Fibroblast of gingiva (primary cell): ENCODE measurements at regions not wholly inside any gene's neighbourhood (a gene's known extent, or its start where the extent isn't known, plus 50 kb on each side); places are given as distances from the start of the nearest gene placed in this dataset.
"Not testable (repeated sequence)": the region's sequence is repeated elsewhere in the genome, so short reads cannot be mapped to it uniquely, and the experiment has no call there.

Source experiments
- DNase-seq: peaks from one replicate; pipeline ENCODE4 v3.0.0-alpha.2; 2011; ENCODE audit warnings: low read depth

DNA sequence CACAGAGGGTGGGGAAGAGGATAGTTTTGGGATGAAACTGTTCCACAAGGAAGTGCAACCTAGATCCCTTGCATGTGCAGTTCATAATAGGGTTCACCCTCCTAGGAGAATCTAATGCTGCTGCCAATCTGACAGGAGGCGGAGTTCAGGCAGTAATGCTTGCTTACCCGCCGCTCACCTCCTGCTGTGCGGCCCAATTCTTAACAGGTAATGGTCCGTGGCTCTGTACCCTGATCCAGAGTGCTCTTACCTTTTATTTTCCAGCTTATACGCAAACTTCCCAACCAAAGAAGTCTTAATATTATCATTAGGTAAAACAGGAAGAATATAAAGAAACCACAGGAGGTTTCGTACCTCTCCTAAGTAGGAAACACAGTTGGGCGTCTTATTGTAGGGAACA is 82.7 kb upstream of the CD302 start:
- no peak for DNase-seq

DNA sequence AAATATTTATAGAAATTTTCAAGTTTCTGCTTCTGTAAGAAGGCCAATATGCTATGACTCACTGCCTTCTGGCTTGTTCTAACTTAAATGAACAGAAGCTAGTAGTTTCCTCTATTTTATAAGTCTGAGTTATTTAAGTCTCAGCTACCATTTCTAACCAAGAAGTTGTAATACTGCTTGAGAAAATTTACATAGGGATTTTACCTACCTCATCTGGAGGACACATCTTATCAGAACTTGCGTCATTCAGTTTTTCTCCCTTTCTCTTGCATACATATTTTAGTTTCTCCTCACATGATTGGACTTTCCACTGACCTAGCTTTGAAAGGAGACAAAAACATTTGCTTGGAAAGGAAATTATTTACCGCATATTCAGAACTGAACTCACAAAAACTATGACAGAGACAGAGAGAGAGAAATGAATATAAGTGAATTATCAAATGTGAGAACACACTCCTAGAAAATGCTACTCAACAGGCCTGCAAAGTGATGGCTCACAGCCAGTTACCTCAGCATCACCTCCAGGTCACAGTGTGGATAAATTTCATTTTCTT is 81.1 kb upstream of the CD302 start:
- peak; percentile 40 for DNase-seq

DNA sequence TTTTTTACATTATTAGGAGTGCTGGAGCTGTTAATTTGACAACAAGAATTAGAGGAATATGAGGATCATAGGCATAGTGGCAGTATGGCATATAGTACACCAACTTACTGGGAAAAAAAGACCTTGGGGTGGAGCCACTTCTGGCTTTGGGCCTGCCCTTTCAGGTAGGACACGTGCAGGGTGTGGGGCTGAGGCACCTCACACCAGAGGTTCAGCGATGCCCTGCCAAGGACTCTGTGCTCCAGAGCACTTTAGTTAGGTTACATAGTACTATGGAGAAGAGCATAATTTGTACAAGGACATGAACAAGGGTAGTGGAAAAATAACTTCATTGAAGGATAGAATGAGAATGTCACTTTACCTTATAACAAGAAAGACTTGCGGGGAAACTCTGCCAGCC is 77.1 kb upstream of the CD302 start:
- DNase-seq = no peak

DNA sequence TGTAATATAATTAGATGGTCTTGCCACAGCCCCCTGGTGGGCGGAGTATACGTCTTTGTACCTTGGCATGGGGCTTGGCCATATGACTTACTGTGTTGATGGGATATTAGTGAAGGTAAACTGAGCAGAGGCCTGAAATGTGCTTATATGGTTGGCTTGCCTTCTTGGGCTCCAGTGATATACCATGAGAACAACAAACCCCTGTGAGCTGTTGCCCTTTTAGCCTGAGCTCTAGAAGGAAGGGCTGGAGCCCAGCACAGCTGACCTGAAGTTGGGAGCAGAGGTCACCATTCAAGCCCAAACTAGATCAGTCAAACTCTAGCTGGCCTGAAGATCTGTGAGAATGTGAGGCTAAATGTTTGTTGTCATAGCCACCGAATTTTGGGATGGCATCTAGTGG is 75.2 kb upstream of the CD302 start:
- no peak for DNase-seq

DNA sequence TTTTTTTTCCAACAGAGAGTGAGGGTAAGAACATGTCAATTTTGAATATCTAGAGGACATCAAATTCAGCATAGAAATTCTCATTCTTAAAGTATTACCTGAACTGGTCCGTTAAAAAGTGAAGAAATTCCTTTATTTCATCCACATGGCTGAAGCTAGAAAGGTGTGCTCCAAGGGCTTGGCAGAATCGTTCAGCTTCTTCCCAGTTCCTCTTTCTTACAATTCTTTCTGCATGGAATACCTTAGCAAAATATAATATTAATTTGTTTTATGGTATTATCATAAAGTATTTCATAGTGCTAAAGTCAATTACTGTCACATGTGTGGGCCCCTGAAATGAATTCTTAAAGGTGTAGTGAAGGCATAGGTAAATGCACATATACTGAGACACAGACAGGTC is 74.3 kb upstream of the CD302 start:
- DNase-seq = no peak

DNA sequence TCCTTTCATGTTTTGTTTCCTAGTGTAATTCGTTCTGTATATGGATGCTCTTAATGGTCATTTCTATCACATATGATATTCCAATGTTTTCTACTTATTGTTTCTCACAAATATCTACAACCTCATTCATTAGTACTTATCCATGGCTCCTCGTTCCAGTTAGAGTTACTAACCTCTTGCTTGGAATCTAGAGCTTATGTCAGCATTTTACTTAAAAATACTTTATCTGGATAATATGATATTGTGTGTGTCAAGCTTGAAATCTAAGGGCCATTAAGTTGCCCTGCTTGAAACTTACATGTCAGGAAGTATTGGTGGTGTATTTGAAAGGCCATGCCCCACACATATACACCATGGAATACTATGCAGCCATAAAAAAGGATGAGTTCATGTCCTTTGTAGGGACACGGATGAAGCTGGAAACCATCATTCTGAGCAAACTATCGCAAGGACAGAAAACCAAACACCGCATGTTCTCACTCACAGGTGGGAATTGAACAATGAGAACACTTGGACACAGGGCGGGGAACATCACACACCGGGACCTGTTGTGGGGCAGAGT is 70.7 kb upstream of the CD302 start:
- not testable (repeated sequence) for DNase-seq

DNA sequence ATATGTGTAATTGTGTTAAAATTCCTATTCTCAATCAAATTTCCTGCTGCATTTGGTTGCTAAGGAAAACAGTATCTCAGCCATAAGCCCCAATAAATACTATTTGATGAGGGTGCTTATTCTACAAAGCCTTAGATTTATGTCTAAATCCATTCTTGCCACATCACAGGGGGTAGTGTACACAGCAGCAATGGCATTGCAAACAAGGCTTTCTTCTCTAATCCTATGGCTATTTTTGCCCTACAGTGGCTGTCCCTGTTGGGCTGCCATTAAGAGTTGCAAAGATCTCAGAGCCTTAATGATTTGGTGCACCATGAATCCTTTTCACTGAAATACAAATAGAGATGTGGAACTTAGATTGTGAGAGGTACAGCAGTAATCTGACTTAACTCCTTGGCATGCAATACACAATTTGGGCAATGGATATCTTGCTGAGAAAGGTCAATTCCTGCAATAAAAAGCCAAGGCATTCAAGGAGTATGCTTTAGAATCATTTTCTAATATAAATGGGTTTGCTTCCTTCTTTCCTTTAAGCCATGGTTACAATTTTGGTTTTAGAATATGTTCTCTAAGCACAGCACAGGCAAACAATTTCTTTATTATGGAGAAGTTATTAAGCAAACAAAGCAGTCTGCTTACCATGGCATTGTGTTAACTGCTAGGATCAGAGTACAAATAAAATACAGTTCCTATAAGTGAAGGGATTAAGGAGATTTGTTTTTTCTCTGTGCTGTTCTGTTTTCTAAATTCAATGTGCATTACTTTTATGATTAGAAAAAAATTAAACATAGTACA is 69.8 kb upstream of the CD302 start:
- no peak for DNase-seq

DNA sequence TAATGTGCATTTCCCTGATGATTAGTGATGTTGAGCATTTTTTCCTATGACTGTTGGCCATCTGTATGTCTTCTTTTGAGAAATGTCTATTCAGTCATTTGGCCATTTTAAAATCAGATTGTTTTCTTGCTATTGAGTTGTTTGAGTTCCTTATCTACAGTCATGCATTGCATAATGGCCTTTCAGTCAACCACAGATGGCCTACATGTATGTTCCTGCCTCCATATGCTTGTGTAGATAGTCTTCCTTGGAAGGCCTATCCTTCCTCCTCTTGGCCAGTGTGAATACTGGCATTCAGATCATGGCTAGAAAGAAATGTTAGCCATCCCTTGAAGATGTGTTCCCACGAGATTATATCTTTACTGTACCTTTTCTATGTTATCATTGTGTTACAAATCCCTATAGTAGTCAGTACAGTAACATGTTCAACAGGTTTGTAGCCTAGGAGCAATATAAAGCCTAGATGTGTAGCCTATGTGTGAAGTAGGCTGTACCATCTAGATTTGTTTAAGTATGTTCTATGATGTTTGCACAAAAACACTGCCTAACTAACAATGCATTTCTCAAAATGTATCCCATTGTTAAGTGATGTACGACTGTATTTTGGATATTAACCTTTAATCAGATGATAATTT is 65.6 kb upstream of the CD302 start:
- no peak for DNase-seq

DNA sequence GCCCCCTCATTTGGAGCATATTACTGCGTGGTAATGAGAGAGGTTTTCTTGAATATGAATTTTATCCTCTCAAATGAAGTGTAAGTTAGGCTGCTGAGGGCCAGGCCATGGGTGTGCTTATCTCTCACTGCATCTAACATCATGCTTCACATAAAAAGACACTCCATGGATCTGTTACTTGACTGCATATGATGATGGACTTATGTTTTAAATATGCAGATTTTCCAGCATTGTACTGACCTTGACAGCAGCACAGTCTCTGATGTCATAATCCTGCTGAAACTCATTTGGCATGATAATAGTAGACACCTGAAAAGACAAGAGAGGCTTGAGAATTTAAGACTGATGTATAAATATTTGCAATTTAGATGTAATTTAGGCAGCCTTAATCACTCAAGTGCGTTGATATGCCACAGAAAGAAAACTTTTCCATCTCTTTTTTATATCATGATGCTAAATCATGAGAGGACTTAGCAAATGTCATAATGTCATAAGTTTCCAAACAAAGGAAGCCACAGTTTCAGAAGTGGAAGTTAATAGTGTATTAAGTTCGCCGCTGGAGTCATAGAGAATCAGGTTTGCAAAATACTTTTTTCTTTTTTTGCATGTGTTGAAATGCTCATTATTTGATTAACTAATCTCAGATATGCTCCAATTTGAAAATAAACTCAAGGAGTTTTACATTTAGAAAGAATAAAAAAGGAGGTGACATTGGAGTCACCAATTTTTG is 62.7 kb upstream of the CD302 start:
- no peak for DNase-seq

DNA sequence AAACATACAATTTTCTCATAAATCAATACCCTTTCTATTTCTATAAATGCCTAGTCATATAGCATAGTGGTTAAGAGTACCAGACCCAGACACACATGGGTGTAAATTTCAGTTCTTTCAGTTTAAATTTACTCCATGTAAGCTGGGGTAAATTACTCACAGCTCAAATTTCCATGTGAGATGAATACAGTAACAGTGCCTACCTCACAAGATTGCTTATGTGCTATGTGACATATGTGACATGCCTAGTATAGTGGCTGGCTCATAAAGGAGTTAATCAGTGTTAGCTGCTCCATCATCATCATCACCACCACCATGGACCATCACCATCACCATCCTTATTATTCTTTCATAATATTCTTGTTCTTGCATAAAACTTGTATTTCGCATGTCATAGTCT is 61.6 kb upstream of the CD302 start:
- DNase-seq = no peak

DNA sequence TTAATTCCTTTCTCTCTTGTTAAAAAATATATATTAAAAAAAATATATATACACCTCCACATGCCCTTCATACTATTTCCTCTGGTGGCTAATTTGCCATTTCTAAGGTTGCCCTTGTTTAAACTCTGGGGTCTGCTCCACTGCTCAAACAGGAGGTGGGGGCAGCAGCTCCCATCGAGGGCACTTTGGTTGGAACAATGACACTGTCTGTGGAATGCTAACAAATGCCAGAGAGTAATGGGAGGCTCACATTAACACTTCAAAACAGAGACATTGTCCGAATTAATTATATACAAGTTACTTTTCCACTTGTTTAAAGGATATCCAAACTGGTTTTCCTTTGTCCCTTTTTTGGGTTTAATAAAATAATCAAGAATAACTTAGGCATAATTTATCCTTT is 58.8 kb upstream of the CD302 start:
- DNase-seq = no peak

DNA sequence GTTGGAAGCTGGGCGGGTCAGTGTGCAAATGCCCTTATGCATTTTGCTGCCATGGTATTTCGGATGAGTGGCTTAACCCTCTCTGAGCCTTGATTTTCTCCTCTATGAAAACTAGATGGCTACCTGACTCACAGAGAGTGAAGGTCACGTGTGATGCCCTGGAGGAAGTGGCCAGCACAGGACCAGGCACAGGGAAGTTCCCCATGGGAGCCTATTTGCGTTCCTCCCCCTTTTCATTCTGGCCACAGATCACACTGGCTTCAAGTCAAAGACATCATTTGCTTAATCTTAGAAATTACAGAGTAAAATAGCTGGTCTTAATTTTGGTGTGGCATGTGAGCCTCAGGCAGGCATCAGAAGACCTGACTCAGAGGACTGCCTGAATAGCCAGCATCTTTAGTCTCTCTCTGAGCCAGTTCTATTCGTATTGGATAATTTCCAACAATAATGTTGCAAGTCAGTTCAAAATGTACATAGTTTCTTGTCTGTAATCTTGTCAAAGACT is 57.6 kb upstream of the CD302 start:
- peak; percentile 53 for DNase-seq

DNA sequence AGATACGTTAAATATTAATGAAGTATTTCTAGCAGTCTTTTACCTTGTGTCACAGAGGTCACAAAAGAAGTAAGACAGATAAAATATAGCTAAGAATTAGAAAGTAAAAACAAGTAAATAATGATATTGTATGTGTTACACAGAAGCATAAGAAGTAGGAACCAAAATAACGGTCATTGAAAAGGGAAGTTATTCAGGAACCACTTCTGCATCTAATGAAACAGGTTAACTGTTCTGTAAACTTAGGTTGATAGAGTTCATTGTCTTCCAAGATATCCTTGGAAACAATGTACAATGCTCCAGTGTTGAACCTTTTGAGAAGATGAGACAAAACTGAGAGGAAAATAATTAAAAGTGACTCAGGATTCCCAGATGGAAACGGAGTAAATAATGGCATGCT is 57.1 kb upstream of the CD302 start:
- no peak for DNase-seq

DNA sequence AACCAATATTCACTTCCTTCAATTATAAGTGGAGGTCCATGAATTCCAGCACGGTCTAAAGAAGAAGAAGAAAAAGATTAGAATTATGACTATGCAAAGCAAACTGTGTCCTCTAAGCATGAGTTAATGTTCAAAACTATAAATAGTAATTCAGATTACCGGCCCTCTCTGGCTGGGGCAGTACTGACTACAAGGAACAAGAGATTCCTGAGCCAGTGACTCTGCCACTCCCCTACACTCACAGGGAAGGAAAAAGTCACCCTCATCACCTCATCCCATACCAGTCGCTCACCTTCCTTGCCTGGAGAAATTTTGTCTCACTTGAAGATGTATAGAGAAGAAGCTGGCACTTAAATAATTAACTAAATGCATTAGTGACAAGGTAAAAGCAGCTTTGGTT is 56.5 kb upstream of the CD302 start:
- DNase-seq = no peak

DNA sequence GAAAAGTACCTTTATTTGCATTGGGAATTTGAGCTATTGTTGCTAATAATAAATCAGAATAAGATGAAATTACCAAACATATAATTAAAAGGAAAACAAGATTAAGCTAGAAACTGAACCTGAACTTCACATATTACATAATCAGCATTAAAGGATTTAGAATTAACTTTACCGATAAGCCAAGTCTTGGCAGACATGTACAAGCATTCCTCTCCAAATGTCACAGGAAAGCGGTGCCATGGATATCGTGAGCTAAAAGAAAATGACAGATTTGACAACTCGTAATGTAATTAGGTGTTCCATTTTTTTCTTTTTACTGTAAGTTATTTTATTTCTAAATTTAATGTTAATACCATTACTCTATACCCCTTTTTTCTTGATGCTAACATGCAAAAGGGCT is 55.1 kb upstream of the CD302 start:
- DNase-seq = no peak

DNA sequence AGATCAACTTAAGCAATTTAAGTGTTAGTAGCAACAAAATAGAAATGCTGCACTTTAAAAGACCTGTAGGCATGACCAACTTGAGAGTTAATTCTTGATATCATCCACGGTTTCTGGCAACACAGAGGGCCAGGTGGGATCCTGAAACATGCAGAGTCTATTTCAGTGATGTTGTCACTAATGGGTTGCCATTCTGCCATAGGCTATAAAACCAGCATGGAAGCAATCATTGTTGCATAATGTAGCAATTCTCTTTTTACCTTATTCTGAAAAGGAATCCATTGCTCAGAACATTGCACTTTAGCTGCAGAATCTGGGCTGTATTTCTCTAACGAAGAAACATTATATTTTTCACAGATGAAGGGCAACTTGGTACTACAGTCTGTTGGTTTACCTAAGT is 53.9 kb upstream of the CD302 start:
- no peak for DNase-seq

DNA sequence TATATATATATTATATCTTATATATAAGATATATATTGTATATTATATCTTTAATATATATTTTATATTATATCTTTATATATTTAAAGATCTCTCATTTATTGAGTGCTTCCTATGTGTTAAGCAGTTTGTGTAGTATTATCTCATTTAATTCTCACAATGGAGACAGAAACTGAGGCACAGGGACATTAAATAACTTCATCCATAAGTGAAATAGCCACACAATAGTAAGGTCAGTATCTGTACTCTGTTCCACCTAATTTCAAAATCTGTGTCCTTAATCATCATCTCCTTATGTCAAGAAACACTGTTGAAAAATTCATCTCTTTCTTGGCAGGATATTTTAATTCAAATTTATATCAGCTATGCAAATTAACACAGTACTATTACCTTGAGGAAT is 52.8 kb upstream of the CD302 start:
- DNase-seq = no peak

DNA sequence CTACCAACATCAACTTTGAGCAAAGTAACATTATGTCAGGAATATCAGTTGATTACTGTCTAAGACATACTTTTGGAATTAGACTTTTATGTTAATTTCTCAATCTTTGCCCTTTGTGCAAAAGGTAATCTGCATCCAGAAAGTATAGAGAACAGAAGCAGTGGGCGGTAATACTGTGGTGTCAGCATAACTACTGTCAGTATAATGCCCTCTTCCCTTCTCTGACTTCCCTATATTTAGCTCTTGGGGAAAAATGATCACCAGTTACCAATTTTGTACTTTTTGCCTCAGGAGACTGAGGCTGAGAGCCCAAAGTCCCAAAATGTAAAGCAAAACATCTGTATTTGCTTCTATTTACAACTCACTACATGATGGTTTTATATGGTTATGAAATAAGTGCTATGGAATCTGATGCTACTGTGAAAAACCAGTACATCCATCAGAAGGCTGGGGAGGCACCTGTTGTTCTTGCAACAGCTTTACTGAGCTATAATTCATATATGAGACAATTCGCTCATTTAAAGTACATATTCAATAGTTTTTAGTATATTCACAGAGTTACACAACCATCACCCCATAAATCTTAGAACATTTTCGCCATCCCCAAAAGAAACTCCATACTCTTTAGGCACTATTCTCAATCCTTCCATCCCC is 51.3 kb upstream of the CD302 start:
- no peak for DNase-seq
